Smooth muscle cell (in vitro differentiated cells): ENCODE measurements at regions not wholly inside any gene's neighbourhood (a gene's known extent, or its start where the extent isn't known, plus 50 kb on each side); places are given as distances from the start of the nearest gene placed in this dataset.
"Not testable (repeated sequence)": the region's sequence is repeated elsewhere in the genome, so short reads cannot be mapped to it uniquely, and the experiment has no call there.

Source experiments
- DNase-seq: peaks from one replicate; lab custom pipeline; 2025; ENCODE audit not compliant: unreplicated experiment; lab: John Stamatoyannopoulos, UW
- H2AFZ ChIP-seq: fragments of 200-600 bp; sonication (generic); 2 replicates; pipeline ENCODE4 v1.6.0; 2016; ENCODE audit warnings: antibody characterized with exemption, low read depth, mild to moderate bottlenecking
- H3F3A ChIP-seq: fragments of 200-600 bp; sonication (generic); 2 replicates; pipeline ENCODE4 v1.6.0; 2017; ENCODE audit warnings: antibody characterized with exemption, low read depth
- H3K27ac ChIP-seq: fragments of 200-600 bp; sonication (generic); 2 replicates; pipeline ENCODE4 v1.5.1; 2016; ENCODE audit warnings: low read depth, mild to moderate bottlenecking
- H3K27me3 ChIP-seq: fragments of 200-600 bp; sonication (generic); 2 replicates; pipeline ENCODE4 v1.6.1; 2016; ENCODE audit warnings: low read depth, mild to moderate bottlenecking
- H3K36me3 ChIP-seq: fragments of 200-600 bp; sonication (generic); 2 replicates; pipeline ENCODE4 v1.5.1; 2016; ENCODE audit warnings: low read depth
- H3K4me1 ChIP-seq: fragments of 200-600 bp; sonication (generic); 2 replicates; pipeline ENCODE4 v1.5.1; 2016; ENCODE audit warnings: low read depth
- H3K4me2 ChIP-seq: fragments of 200-600 bp; sonication (generic); 2 replicates; pipeline ENCODE4 v1.6.0; 2016; ENCODE audit warnings: mild to moderate bottlenecking
- H3K4me3 ChIP-seq: fragments of 200-600 bp; sonication (generic); 2 replicates; pipeline ENCODE4 v1.5.1; 2016; ENCODE audit warnings: mild to moderate bottlenecking
- H3K79me2 ChIP-seq: fragments of 200-600 bp; sonication (generic); 2 replicates; pipeline ENCODE4 v1.6.0; 2016; ENCODE audit warnings: low read depth, mild to moderate bottlenecking
- H3K9ac ChIP-seq: fragments of 200-600 bp; sonication (generic); 2 replicates; pipeline ENCODE4 v1.6.0; 2016; ENCODE audit warnings: low read depth
- H3K9me3 ChIP-seq: fragments of 200-600 bp; sonication (generic); replicated peaks from 2 replicates; pipeline ENCODE4 v1.5.1; 2016; ENCODE audit warnings: low read depth
- H4K20me1 ChIP-seq: fragments of 200-600 bp; sonication (generic); 2 replicates; pipeline ENCODE4 v1.6.0; 2016; ENCODE audit warnings: low read depth
- CTCF ChIP-seq: fragments of 200-600 bp; sonication (generic); IDR thresholded peaks from 2 replicates; pipeline ENCODE4 v1.5.1; 2017; ENCODE audit warnings: borderline replicate concordance, mild to moderate bottlenecking, antibody characterized with exemption; ENCODE audit not compliant: insufficient read depth, poor library complexity, severe bottlenecking
- WGBS: methylation state at CpG from one replicate; pipeline ENCODE4 v1.1.7; 2016; ENCODE audit warnings: low lambda C conversion rate; 5-methylcytosine and 5-hydroxymethylcytosine counted together

- H3K36me3 ChIP-seq = no peaks in the 10 kb centered on the region
- no peaks in the 10 kb centered on the region for H3K79me2 ChIP-seq
- no peak overlapping the region for H3K27ac ChIP-seq
- no peak for DNase-seq
- H3K9ac ChIP-seq = no peak overlapping the region
- H3K27me3 ChIP-seq = no peaks in the 10 kb centered on the region
- no peaks in the 10 kb centered on the region for H4K20me1 ChIP-seq
- no peak overlapping the region for H3K4me3 ChIP-seq
- no peak for TF ChIP-seq CTCF
- peaks cover 4% of the 10 kb centered on the region for H3K4me1 ChIP-seq
- no peak overlapping the region for H2AFZ ChIP-seq
- 88% methylated on average over 2 of the region's 2 CpGs for WGBS
- no peaks in the 10 kb centered on the region for H3K9me3 ChIP-seq
- no peak overlapping the region for H3K4me2 ChIP-seq
- H3F3A ChIP-seq = no peaks in the 10 kb centered on the region
These were observed 274.3 kb downstream of the SEMA3D start for GRCh38 chr7:84912537-84912936.

- Histone ChIP-seq H3K4me2 (no peak overlapping the region), H3K4me1 (peaks cover 4% of the 10 kb centered on the region), H3K79me2 (no peaks in the 10 kb centered on the region), H3K9me3 (no peaks in the 10 kb centered on the region), H3K27ac (no peak overlapping the region), H3K9ac (no peak overlapping the region), H3K36me3 (no peaks in the 10 kb centered on the region), H3K27me3 (no peaks in the 10 kb centered on the region), H2AFZ (no peak overlapping the region), H4K20me1 (no peaks in the 10 kb centered on the region), H3F3A (no peaks in the 10 kb centered on the region), H3K4me3 (no peak overlapping the region)
- TF ChIP-seq CTCF = no peak
- no peak for DNase-seq
These were observed 274.8 kb downstream of the SEMA3D start for GRCh38 chr7:84912018-84912417.

GRCh38 chr7:84911077-84911476 lies 275.8 kb downstream of the SEMA3D start:
- no peaks in the 10 kb centered on the region for H3K36me3 ChIP-seq
- no peak overlapping the region for H3K4me3 ChIP-seq
- WGBS = 88% methylated on average over 4 of the region's 4 CpGs
- no peak for TF ChIP-seq CTCF
- no peaks in the 10 kb centered on the region for H4K20me1 ChIP-seq
- no peak overlapping the region for H2AFZ ChIP-seq
- no peak for DNase-seq
- H3K9ac ChIP-seq = no peak overlapping the region
- no peaks in the 10 kb centered on the region for H3K27me3 ChIP-seq
- peaks cover 4% of the 10 kb centered on the region for H3K4me1 ChIP-seq
- no peak overlapping the region for H3K4me2 ChIP-seq
- H3K79me2 ChIP-seq = no peaks in the 10 kb centered on the region
- no peaks in the 10 kb centered on the region for H3K9me3 ChIP-seq
- H3K27ac ChIP-seq = no peak overlapping the region
- no peaks in the 10 kb centered on the region for H3F3A ChIP-seq

- DNase-seq, H3K4me2 ChIP-seq, H3K79me2 ChIP-seq, H2AFZ ChIP-seq, H3K27me3 ChIP-seq, H3K9ac ChIP-seq, H3F3A ChIP-seq, H3K36me3 ChIP-seq, H3K27ac ChIP-seq, H3K4me1 ChIP-seq, H3K4me3 ChIP-seq, H4K20me1 ChIP-seq, H3K9me3 ChIP-seq: not testable (repeated sequence)
- 67% methylated on average over 5 of the region's 5 CpGs for WGBS
These were observed 276.5 kb downstream of the SEMA3D start for GRCh38 chr7:84910322-84910721.
